ENCODE measurements at regions not wholly inside any gene's neighbourhood (a gene's known extent, or its start where the extent isn't known, plus 50 kb on each side); places are given as distances from the start of the nearest gene placed in this dataset.

DNA sequence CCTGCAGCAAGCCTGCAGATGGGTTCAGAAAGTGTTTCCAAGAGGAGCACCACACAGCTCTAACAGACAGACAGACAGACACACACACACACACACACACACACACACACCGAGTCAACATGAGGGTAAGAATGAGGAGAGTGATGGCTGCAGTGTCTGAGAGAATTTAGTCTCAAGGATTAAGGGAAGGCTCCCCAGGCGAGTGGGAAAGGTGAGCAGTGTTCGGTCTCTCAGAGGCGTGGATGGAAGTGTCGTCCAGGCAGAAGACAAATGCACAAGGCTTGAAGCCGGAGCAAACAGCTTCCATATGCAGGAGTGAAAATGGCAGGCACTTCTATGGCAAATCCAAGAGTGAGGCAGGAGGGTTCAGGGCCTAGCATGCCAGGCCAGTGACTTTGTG lies 770.1 kb downstream of the KCNJ18 start:
- in situ Hi-C loops (cut with MboI; ENCODE audit: low pct_unique_long_range_greater_than_20kb, low sequenced_read_pairs): no loop called here
- DNase-seq: no peak

DNA sequence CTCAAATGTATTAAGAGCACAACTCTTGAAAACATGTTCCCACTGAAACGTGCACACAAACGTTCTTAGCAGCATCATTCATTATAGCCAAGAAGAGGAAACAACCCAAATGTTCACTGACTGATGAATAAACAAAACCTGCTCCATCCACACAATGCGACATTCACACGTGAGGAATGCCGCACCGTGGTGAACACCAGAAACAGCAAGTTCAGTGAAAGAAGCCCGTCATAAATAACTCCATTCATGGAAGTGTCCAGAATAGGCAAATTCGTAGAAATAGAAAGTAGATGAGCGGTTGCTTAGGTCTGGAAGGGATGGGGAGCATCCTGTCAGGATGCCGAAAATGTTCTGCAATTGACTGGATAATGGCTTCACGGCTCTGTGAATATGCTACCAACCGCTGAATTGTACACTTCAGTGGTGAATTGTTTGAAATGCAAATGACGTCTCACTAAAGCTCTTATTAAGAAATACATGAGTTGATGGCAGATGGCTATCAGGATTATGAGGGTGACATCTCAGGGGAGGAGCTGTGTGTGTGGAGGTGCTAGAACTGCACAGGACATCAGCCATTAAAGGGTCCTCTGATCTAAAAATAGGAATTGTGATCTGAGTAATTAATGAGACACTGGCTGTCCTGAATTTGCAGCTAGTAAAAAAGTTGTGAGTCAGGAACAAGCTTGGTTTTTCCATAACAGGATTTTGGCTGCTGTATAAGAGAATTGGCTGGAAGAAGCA lies 771.0 kb downstream of the KCNJ18 start:
- in situ Hi-C loops (cut with MboI; ENCODE audit: low pct_unique_long_range_greater_than_20kb, low sequenced_read_pairs): no loop called here
- DNase-seq: no peak

DNA sequence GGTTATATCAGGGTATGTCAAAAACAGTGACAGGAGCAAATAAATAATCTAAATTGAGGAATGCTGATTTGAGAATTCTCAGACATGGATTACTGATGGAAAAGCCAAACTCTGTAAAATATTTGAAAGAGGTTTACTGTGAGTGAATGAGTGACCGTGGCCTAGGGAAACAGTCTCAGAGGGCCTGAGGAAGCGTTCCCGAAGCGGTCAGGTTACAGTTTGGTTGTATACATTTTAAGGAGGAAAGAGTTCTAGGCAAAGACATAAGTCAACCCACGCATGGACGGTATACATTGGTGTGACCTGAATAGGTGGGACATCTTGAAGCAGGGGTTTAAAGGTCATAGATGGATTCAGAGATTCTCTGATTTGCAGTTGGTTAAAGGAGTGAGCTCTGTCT lies 771.7 kb downstream of the KCNJ18 start:
- in situ Hi-C loops (cut with MboI; ENCODE audit: low pct_unique_long_range_greater_than_20kb, low sequenced_read_pairs): no loop called here

DNA sequence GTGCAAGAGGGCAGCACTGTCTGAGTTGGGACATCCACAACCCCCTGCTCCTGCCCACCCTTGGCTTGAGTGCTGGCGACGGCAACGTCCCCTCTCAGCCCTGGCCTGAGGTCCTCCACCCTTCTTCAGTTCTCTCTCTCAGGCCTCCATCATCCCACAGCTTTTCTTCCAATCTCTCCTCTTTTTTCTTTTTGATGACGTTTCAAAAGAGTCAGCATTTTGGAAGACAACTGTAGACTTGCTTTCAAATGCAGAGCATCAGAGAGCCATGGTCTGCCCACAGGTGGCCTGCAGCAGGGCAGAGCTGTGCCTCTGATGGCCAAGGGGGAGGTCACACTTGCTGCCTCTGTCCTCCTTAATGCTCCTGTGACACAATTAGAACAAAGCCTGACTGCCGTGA lies 775.4 kb downstream of the KCNJ18 start:
- no peak for DNase-seq
- in situ Hi-C loops (cut with MboI; ENCODE audit: low pct_unique_long_range_greater_than_20kb, low sequenced_read_pairs): no loop called here

More for the DNA sequence above, 771.7 kb downstream of the KCNJ18 start:
- no peak for DNase-seq

DNA sequence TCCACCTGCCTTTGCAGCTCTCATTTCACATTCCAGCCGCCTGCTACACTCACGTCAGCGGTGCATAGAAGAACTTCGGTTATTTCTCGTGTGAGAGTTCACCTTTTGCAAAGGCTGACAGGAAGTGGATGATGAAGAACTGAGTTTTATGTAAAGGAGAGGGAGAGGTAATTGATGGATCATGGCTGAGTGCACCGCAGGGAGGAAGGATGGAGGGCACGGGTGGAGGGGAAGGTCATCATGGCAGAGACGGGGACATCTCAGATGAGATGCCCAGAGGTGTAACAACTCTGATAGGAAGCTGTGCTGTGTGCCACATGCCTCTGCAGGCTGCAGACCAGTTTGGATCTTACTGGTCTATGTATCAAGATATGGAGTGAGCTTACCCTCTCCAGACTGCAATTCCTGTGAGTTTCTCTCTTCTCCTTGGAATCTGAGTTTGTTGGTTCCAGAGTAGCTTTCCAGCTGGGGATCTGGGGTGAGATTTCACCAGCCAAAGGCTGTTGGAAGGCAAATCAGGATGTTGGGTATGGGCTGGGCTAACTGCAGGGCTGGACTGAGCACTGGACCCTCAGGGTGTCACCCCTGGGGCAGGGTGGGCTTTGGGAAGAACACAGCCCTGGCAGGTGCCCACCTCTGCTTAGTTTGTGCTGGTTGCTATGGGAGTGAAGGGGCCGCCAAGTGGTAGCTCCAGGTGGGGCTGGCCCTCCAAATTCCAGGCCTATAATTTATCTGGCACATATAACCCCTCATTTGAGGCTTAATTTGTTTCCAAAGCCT lies 777.0 kb downstream of the KCNJ18 start:
- no peak for DNase-seq
- in situ Hi-C loops (cut with MboI; ENCODE audit: low pct_unique_long_range_greater_than_20kb, low sequenced_read_pairs): no loop called here

DNA sequence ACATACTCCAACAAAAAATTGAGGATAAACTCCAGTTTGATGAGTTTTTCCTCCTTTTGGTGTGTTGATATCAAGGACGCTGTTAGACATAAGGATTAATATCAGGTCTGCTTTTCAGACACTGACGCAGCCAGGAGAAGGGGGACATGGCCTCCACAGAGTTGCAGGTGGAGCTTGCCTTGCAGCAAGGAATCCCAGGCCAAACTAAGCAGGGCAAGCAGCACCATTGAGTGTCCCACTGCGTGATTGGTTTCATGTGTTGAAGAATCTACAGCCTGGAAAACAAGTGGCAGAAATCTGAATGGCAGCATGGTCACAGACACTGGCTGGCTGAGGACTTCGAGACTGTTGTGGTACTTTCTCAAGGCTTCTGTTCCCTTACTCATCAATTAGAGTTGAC lies 777.6 kb downstream of the KCNJ18 start:
- in situ Hi-C loops (cut with MboI; ENCODE audit: low pct_unique_long_range_greater_than_20kb, low sequenced_read_pairs): no loop called here
- no peak for DNase-seq

DNA sequence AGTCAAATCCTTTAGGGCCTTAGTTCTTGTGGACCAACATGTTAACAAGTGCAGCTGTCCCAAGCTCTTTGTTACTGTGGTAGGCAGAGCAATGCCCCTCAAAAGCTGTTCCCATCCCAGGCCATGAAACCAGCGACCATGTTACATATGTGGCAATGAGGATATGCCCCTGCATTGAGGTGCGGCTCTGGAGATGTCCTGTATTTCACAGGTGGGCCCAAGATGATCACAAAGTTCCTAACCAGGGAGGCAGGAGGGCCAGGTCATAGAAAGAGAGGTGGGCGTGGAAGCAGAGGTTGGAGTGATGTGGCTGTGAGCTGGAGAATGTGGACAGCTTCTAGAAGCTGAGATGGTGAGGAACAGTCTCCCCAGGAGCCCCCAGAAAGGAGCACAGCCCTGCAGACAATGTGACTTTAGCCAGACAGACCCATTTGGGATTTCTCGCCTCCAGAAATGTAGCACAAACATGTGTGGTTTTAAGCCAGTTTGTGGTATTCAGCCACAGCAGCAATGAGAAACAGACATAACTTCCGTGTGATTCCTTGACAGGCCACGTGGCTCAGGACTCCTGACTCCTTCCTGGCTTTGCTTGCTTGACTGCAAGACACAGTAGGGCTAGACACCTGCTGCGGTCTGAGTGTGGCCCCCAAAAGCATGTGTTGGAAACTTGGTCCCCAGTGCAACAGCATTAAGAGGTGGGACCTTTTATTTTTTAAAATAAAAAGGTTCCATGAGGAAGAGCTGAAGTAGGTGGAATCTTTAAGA lies 778.3 kb downstream of the KCNJ18 start:
- no peak for DNase-seq
- in situ Hi-C loops (cut with MboI; ENCODE audit: low pct_unique_long_range_greater_than_20kb, low sequenced_read_pairs): no loop called here

DNA sequence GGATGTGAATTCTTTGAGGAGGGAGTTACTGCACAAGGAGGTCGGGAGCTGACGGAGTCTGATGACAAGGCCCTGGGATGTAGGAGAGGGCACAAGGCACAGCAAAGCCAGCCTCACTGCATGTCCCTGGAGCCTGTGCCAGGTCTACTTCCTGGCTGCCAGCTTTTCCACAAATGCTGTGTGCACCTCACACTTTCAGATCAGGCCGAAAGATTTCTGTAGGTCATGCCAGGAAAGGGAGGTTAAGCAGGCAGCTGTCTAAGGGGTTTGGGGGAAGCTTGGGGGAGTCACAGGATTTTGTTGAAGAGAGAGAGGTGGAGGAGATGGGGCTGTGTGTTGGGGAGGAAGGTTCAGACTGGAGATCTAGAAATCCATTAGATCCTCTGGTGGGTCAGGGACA lies 792.5 kb downstream of the KCNJ18 start:
- in situ Hi-C loops (cut with MboI; ENCODE audit: low pct_unique_long_range_greater_than_20kb, low sequenced_read_pairs): no loop called here
- DNase-seq: no peak

DNA sequence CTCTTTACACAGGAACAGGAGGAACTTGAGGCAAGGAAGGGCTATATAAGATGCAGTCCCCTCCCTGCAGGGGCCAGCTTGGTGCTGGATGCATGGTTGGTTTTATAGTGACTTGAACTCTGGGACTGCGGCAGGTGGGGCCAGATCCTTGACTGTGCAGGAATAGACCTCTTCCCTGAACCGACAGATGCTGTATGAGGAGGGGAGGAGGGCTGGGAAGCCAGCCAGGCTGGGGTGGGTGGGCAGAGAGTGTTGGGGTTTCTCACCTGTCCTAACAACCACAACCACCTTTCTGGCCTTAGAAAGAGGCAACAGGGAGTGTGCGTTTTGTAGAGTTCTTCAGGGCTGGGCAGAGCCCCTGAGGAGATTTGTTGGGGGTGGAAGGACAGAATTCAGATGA lies 798.1 kb downstream of the KCNJ18 start:
- no peak for DNase-seq
- in situ Hi-C loops (cut with MboI; ENCODE audit: low pct_unique_long_range_greater_than_20kb, low sequenced_read_pairs): loop anchor here (10.0 kb wide), 1 partner anchor 46 kb away; no protein-coding TSS in a partner anchor

DNA sequence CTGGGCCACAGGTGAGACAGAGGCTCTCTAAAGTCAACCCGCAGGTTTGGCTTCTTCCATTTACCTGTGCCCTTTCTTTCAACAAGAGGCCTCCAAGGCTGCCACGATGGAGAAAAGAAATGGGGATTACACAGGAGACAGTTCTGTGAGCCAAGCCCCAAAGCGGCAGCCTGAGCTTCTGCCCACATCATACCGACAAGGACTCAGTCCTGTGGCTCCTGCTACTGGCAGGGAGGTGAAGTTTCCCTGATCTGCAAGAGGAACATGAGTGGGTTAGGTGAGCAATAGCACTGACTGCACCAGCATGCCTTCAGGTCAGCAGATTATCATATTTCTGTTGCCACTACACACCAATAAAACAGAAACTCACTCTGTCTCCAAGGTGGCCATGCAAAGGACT lies 800.0 kb downstream of the KCNJ18 start:
- in situ Hi-C loops (cut with MboI; ENCODE audit: low pct_unique_long_range_greater_than_20kb, low sequenced_read_pairs): loop anchor here (10.0 kb wide), 1 partner anchor 48 kb away; no protein-coding TSS in a partner anchor
- no peak for DNase-seq

DNA sequence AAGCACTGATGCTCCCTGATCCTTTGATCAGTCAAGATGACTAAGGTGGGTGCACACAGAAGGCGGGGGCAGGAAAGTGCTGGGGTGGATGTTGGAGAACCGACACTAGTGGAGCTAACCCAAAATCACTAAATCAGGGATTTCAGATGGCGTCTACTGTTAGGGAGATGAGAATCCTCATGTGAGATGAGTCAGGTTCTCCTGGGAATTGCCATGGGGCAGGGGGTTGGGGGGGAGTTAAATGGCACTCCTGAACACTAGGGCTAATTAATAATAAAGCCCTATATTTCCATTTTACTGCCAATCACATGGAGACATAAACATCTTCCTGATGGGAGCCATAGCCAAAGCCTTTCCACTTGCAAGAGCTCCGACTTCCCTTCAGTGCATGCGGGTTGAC lies 804.1 kb downstream of the KCNJ18 start:
- DNase-seq: no peak
- in situ Hi-C loops (cut with MboI; ENCODE audit: low pct_unique_long_range_greater_than_20kb, low sequenced_read_pairs): loop anchor here (10.0 kb wide), 1 partner anchor 52 kb away; no protein-coding TSS in a partner anchor

DNA sequence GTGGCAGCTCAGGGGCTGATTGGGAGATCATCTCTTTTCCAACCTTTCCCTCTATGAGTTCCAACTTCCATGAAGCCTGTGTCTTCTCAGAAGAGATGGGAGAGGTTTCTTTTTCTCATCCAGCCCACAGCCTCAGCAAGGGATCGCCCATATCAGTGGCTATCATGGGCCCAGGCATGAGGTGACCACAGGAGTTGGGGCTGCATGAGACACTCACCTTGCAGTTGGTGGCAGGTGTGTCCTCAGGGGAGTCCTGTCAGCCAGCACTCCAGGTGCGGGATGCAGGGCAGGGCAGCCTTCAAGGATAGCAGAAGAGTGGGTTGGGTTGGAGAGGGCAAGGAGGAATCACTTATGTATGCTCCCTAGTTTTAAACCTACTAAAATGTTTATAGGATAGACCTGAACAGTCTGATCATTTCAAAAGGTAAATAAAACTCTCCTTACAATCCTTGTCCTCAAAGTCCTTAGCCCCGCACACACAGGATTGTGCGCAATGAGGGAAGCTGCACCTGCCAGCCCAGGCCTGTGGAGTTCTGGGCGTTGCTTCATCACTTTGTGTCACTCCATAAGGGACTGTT lies 811.1 kb downstream of the KCNJ18 start:
- in situ Hi-C loops (cut with MboI; ENCODE audit: low pct_unique_long_range_greater_than_20kb, low sequenced_read_pairs): no loop called here
- no peak for DNase-seq

DNA sequence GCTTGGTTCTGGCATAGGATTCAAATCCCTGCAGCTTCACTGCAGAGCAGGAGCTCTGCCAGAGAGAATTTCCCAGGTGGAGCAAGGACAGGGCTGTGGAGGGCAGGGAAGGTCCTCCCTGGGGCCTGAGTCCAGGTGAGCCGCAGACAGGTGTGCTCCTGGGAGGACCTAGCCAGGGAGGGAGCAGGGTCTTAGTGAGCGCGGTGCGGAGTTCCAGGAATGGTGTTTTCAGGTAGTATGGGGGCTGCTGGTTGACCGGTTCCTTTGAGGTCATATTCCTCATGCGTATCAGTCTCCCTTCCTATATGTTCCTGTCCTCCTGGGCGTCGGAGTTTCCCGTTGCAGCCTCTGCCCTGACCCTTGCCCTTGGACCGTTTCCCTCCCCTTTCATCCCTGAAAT lies 813.3 kb downstream of the KCNJ18 start:
- no peak for DNase-seq
- in situ Hi-C loops (cut with MboI; ENCODE audit: low pct_unique_long_range_greater_than_20kb, low sequenced_read_pairs): no loop called here

DNA sequence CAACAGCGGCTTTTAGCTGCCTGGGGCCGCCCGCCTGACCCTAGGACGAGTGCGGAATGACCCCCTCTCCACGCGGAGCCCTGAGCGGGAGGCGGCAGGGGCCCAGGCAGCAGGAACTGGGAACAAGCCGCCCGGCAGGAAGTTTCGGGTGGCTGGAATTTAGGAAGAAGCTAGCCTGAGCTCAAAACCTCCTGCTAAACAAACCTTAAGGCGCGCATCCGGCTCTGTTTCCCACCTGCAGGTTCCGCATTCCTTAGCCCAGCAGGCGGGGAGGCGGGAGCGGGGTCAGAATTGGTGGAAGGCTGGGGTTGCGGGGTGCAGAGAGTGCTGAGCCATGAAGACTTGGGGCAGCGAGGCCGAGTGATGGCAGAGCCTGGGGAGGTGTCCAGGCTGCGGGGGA lies 813.9 kb downstream of the KCNJ18 start:
- DNase-seq: no peak
- in situ Hi-C loops (cut with MboI; ENCODE audit: low pct_unique_long_range_greater_than_20kb, low sequenced_read_pairs): no loop called here

DNA sequence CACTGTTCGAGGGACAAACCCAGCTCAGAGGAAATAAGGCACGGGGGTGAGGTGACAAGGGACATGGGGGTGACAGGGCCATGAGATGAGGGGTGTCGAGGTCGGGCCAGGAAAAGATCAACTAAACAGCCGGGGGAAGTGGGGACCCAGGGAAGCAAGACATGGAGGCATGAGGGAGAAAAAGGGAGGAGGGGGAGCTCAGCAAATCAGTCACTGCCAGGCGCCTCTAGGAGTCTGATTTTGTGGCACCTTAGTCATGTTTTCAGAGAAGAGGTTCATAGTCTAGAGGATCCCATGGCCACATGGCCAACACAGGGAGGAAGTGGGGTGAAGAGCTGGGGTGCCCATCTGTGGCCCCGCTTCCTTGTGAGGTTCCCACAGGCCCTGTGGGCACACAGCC lies 814.5 kb downstream of the KCNJ18 start:
- no peak for DNase-seq
- in situ Hi-C loops (cut with MboI; ENCODE audit: low pct_unique_long_range_greater_than_20kb, low sequenced_read_pairs): no loop called here

DNA sequence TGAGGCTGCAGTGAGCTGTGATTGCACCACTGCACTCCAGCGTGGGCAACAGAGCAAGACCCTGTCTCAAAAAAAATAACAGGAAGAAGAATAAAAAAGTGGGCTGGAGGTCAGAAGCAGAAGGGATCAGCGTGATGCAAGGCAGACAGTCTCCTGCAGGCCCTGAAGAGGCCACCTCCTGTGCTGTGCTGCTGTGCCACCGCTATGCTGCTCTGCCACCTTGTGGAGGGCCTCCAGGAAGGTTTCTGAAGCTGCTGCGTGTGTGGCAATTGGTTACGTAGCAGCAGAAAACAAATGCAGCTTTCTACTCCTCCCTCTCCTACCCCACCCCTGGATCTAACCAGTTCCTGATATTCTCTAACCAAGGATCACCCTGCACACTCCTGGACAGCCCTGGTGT lies 815.5 kb downstream of the KCNJ18 start:
- peak; percentile 12 for DNase-seq
- in situ Hi-C loops (cut with MboI; ENCODE audit: low pct_unique_long_range_greater_than_20kb, low sequenced_read_pairs): no loop called here

DNA sequence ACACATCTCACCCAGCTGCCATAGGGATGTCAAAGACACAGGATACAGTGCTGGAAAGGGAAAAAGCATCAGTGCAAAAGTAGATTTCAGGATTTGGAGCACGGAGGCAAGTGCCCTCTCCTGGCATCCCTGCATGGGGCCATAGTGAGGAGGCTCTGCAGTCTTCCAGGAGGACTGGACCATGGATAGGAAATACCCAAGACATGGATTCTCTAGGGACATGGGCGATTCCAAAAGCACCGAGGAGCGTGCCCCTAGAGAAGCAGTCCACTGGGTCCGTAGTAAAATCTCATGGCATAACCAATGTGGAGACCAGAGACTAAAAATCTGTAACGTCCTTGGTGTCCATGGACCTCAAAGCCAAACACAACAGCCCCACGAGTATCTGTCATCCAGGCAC lies 818.2 kb downstream of the KCNJ18 start:
- DNase-seq: no peak
- in situ Hi-C loops (cut with MboI; ENCODE audit: low pct_unique_long_range_greater_than_20kb, low sequenced_read_pairs): no loop called here

DNA sequence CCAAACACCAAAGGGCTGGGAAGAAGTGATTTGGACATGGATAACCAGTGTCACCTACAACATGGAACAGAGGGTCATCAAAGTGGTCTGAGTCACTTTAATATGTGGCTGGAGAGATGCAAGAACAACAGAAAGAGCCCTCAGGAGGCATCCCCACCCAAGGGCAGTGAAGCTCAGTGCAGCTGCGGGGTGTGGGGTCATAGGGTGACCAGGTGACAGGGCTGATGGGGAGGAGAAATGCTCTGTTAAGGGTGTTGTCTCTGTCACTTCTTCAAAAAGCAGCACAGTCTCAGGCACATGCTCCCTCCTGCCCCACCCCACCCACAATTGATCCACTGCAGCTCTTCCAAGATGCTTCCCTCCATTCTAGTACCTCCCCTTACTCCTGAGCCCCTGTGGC lies 819.1 kb downstream of the KCNJ18 start:
- in situ Hi-C loops (cut with MboI; ENCODE audit: low pct_unique_long_range_greater_than_20kb, low sequenced_read_pairs): no loop called here

DNA sequence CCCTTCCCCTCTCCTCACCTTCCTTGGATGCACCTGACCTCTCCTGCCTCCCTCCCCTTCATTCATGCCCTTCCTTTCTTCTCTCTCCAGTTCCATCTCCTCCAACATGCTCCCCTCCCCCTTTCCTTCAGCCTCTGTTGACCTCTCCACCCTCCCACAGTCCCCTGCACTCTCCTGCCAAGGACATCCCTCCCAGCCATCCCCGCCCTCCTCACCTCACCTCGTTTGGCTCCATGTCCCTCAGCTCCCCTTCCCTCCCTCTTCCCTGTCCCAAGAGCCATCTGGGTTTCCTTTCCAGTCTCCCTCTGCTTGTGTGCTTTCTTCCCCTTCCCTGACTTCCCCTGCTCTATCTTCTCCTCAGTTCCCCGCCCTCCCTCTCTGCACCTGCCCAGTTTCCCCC lies 819.7 kb downstream of the KCNJ18 start:
- DNase-seq: no peak
- in situ Hi-C loops (cut with MboI; ENCODE audit: low pct_unique_long_range_greater_than_20kb, low sequenced_read_pairs): no loop called here

More for the DNA sequence above, 819.1 kb downstream of the KCNJ18 start:
- no peak for DNase-seq

DNA sequence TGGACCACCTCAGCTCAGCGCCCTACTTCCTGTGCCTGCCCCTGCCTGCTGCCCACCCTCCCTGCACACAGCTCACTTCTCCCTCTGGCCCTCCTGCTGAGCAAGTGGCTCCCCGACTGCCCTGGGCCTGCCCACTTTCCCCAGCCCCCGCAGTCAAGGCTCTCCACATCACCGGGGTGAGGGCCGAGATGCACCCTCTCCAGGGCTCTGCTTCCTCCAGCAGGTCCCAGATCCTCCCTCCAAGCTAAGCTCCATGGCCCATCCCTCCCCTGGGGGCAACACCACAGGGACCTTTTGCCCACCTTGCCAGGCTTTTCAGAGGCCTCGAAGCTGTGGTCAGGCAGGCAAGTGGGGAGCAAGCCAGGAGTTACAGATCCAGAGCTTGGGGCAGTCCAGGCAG lies 820.2 kb downstream of the KCNJ18 start:
- no peak for DNase-seq
- in situ Hi-C loops (cut with MboI; ENCODE audit: low pct_unique_long_range_greater_than_20kb, low sequenced_read_pairs): no loop called here

All from KBM-7 (cell line).